Kidney (tissue), 13 donors: ENCODE measurements at regions not wholly inside any gene's neighbourhood (a gene's known extent, or its start where the extent isn't known, plus 50 kb on each side); places are given as distances from the start of the nearest gene placed in this dataset.
A peak's percentile ranks its signal among the peaks of the same experiment; 100 is the strongest.

ENCODE experiments used
- DNase-seq, 5 donors: peaks; one replicate each; pipeline ENCODE4 v3.0.0-alpha.2; 2013 to 2020
- FAIRE-seq: peaks from 2 replicates; lab custom pipeline; 2012; peaks lifted over from hg19 to GRCh38; lab: Jason Lieb, UNC
- H3K27ac ChIP-seq, 2 donors: one replicate each; pipeline ENCODE4 v1.7.0; 2013; ENCODE audit warnings: low read depth in 2 of 2, low read length in 2 of 2, inconsistent platforms in 1 of 2
- H3K27me3 ChIP-seq: one replicate; pipeline ENCODE4 v1.7.1; 2013; ENCODE audit warnings: low read length, inconsistent platforms; ENCODE audit not compliant: control insufficient read depth, insufficient read depth
- H3K36me3 ChIP-seq, 3 donors: one replicate each; pipeline versions ENCODE4 v1.7.0 to v1.7.1; 2013; ENCODE audit warnings: low read length in 3 of 3, control low read depth in 1 of 3, inconsistent platforms in 1 of 3; ENCODE audit not compliant: insufficient read depth in 3 of 3, control insufficient read depth in 2 of 3
- H3K4me1 ChIP-seq, 3 donors: one replicate each; pipeline versions ENCODE4 v1.7.0 to v1.7.1; 2013; ENCODE audit warnings: low read length in 3 of 3, inconsistent platforms in 1 of 3, low read depth in 1 of 3; ENCODE audit not compliant: control insufficient read depth in 2 of 3, insufficient read depth in 2 of 3
- H3K4me3 ChIP-seq, 3 donors: one replicate each; pipeline versions ENCODE4 v1.7.0 to v1.8.1; 2013; ENCODE audit warnings: low read length in 3 of 3, control low read depth in 1 of 3, inconsistent platforms in 1 of 3
- H3K9ac ChIP-seq, 3 donors: one replicate each; pipeline versions ENCODE4 v1.7.0 to v1.7.1; 2013; ENCODE audit warnings: low read length in 3 of 3, control low read depth in 1 of 3, inconsistent platforms in 1 of 3
- H3K9me3 ChIP-seq, 3 donors: one replicate each; pipeline versions ENCODE4 v1.7.0 to v1.7.1; 2013; ENCODE audit warnings: low read length in 3 of 3, control low read depth in 1 of 3, inconsistent platforms in 1 of 3; ENCODE audit not compliant: control insufficient read depth in 2 of 3, insufficient read depth in 1 of 3
- intact Hi-C: fragments of 100-400 bp; cut with DNase I; formaldehyde crosslinking; loops from one replicate; pipeline ENCODE4 v1.11.1; 2022
- TF ChIP-seq, protein P1 (sequence below): IDR thresholded peaks from 3 replicates; pipeline ENCODE4 v1.5.1; 2012; ENCODE audit warnings: mild to moderate bottlenecking, moderate library complexity, borderline replicate concordance; ENCODE audit not compliant: insufficient read depth; ENCODE audit errors: extremely low read depth
- donor health status: control.
- donor health status: control.
- donor health status: control.
- donor health status: control.
- donor health status: control.
- donor health status: DM: yes; HTN: yes; CAD: no.
- donor health status: Normal renal cell carcinoma (clear cell type).

DNA sequence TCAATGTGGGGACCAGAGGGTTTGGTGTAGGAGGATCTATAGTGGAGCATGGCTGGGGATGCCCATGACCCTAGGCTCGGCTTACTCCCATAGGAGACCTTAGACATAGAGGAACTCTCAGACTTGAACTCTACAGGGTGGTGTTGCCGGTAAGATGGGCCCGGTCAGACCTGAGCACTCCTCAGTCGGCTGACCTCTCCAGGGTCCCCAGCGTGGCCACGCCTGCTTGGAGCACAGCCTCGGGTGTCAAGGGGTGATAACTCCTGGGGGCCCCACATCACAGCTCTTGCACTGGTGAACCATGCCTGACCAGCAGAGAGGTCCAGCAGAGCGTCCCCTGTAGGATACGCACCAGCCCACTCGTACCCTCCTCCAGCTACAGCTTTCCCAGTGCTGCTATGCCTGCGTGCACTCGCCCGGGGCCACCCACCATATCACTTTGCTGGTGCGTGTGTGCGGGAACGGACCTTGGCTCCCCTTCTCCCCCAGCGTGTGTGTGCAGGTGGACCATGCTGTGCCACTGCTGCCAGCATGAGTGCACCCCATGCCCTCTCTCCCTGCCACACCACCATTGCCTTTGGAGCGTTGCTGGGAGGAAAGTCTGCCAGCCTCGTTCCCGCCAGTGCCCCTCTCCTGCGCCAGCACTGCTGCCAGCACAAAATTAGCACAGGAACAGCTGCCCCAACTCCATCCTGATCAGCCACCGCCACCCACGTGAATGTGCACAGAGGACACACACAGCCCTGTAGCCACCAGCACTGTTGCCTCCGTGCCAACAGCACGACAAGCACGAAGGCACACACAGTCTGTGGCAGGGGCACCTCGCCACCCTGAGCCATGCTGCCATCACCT lies 806.6 kb downstream of the GLUD2 start:
- H3K9me3 ChIP-seq: no peaks in the 10 kb centered on the region
- H3K36me3 ChIP-seq: no peaks in the 10 kb centered on the region
- no peak overlapping the region for H3K4me3 ChIP-seq
- DNase-seq (peak in 1 of 5 donors; percentile 51), FAIRE-seq (no peak)
- intact Hi-C loops: no loop called here
- TF ChIP-seq, protein P1, sequence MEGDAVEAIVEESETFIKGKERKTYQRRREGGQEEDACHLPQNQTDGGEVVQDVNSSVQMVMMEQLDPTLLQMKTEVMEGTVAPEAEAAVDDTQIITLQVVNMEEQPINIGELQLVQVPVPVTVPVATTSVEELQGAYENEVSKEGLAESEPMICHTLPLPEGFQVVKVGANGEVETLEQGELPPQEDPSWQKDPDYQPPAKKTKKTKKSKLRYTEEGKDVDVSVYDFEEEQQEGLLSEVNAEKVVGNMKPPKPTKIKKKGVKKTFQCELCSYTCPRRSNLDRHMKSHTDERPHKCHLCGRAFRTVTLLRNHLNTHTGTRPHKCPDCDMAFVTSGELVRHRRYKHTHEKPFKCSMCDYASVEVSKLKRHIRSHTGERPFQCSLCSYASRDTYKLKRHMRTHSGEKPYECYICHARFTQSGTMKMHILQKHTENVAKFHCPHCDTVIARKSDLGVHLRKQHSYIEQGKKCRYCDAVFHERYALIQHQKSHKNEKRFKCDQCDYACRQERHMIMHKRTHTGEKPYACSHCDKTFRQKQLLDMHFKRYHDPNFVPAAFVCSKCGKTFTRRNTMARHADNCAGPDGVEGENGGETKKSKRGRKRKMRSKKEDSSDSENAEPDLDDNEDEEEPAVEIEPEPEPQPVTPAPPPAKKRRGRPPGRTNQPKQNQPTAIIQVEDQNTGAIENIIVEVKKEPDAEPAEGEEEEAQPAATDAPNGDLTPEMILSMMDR: no peak
- no peak overlapping the region for H3K27ac ChIP-seq
- no peak overlapping the region for H3K9ac ChIP-seq
- no peaks in the 10 kb centered on the region for H3K4me1 ChIP-seq
- H3K27me3 ChIP-seq: no peaks in the 10 kb centered on the region

DNA sequence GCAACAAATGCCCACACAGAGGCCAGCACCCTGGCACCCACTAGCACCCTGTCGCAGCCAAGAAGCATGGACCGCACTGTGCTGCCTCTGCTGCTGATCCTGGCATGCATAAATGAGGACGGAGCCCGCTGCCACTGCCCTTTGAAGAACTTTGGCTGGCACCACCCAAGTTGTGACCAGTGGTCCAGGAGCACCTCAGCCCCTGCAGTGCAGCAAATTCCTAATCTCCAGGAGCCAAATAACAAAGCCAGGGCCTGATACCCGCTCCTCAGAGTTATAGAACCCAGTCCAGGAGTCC lies 807.2 kb downstream of the GLUD2 start:
- FAIRE-seq (no peak), DNase-seq (peak in 1 of 5 donors; percentile 45)

DNA sequence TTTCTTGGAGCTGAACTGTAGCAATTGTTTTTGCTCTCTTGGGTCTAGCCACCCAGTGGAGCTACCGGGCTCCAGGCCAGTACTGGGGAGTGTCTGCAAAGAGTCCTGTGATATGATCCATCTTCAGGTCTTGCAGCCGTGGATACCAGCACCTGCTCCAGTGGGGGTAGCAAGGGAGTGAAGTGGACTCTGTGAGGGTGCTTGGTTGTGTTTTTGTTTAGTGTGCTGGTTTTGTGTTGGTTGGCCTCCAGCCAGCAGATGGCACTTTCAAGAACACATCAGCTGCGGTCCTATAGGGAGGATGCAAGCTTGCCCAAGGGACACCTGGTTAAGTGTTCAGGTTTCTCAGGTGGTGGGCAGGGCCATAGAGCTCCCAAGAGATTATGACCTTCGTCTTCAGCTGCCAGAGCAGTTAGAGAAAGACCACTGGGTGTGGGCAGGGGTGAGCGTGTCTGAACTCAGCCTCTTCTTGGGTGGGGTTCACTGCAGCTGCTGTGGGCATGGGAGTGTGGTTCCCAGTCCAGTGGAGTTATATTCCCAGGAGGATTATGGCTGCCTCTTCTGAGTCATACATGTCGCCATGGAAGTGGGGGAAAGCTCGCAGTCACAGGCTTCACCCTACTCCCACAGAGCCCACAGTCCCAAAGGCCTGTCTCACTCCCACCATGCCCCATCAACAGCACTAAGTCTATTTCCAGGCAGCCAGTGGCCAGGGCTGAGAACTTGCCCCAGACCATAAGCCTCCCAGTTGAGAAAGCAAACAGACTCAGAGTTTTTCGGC lies 811.6 kb downstream of the GLUD2 start:
- H3K4me1 ChIP-seq: no peaks in the 10 kb centered on the region
- DNase-seq: no peak
- no peak for FAIRE-seq
- intact Hi-C loops: no loop called here
- H3K9ac ChIP-seq: no peak overlapping the region
- H3K4me3 ChIP-seq: no peak overlapping the region
- TF ChIP-seq, protein P1: no peak
- no peak overlapping the region for H3K27ac ChIP-seq
- H3K36me3 ChIP-seq: no peaks in the 10 kb centered on the region
- no peaks in the 10 kb centered on the region for H3K9me3 ChIP-seq
- H3K27me3 ChIP-seq: no peaks in the 10 kb centered on the region

More for the DNA sequence above, 807.2 kb downstream of the GLUD2 start:
- Histone ChIP-seq H3K9ac (no peak overlapping the region), H3K4me1 (no peaks in the 10 kb centered on the region), H3K9me3 (no peaks in the 10 kb centered on the region), H3K27me3 (no peaks in the 10 kb centered on the region), H3K27ac (no peak overlapping the region), H3K4me3 (no peak overlapping the region), H3K36me3 (no peaks in the 10 kb centered on the region)
- intact Hi-C loops: no loop called here
- TF ChIP-seq, protein P1: no peak
